ENCODE measurements at regions not wholly inside any gene's neighbourhood (a gene's known extent, or its start where the extent isn't known, plus 50 kb on each side); places are given as distances from the start of the nearest gene placed in this dataset.
"Not testable (repeated sequence)": the region's sequence is repeated elsewhere in the genome, so short reads cannot be mapped to it uniquely, and the experiment has no call there.

GRCh38 chr14:45757655-45758054 is 504.7 kb upstream of the MIS18BP1 start:
- no peak overlapping the region for H4K5ac ChIP-seq (ENCODE audit: low read depth, low read length)
- H3K4me3 ChIP-seq (ENCODE audit: insufficient read depth, low read depth, low read length), result no peak overlapping the region
- H3K9me1 ChIP-seq (ENCODE audit: insufficient read depth, low read length), result no peaks in the 10 kb centered on the region
- no peaks in the 10 kb centered on the region for H4K20me1 ChIP-seq (ENCODE audit: insufficient read depth, low read length)
- in situ Hi-C loops (cut with MboI; ENCODE audit: low sequenced_read_pairs) (no loop called here), dilution Hi-C loops (cut with HindIII; ENCODE audit: low sequenced_read_pairs, unreplicated experiment) (no loop called here), intact Hi-C loops (cut with micrococcal nuclease) (no loop called here)
- CTCF ChIA-PET, result no interaction called here
- TF ChIP-seq NFE2L2 (IDR thresholded peaks at IDR 0.05; ENCODE audit: low read depth, low read length), result no peak
- no peak for TF ChIP-seq CEBPB (IDR thresholded peaks at IDR 0.05; ENCODE audit: low read depth, low read length)
- no peak overlapping the region for H3K27ac ChIP-seq (ENCODE audit: insufficient read depth, low read length)
- no peaks in the 10 kb centered on the region for H3K79me1 ChIP-seq (ENCODE audit: low read depth in 1 of 2, low read length in 2 of 2)
- WGBS, 2 experiments (ENCODE audit: extremely low coverage in 2 of 2, insufficient read length in 1 of 2), result 50% methylated on average over 2 of the region's 4 CpGs; no CpG with 5 or more reads in 1 of the 2 experiments
- H2AFZ ChIP-seq (replicated peaks; ENCODE audit: low read length, poor library complexity), result no peak overlapping the region
- ATAC-seq (ENCODE audit: low read depth) (no peak), DNase-seq (no peak)
- H3K9me3 ChIP-seq (ENCODE audit: control insufficient read depth, insufficient read depth, low read length), result peaks cover 2% of the 10 kb centered on the region
- no peak overlapping the region for H3K23ac ChIP-seq (ENCODE audit: low read depth, low read length)
- H3K9ac ChIP-seq (ENCODE audit: low read depth, low read length), result no peak overlapping the region
- H4K8ac ChIP-seq (ENCODE audit: low read depth in 2 of 2, low read length in 2 of 2), result no peak overlapping the region
- H3K36me3 ChIP-seq (ENCODE audit: control insufficient read depth, insufficient read depth, low read length), result no peaks in the 10 kb centered on the region
- no TSS peak for BruUV-seq (replicated peaks)
- no peak overlapping the region for H3K4me2 ChIP-seq (ENCODE audit: low read depth, low read length)
- H3K4ac ChIP-seq (ENCODE audit: low read depth, low read length), result no peak overlapping the region
- POLR2A ChIA-PET (ENCODE audit: unreplicated experiment), result no interaction called here
- H3K4me1 ChIP-seq (ENCODE audit: control insufficient read depth, insufficient read depth, low read length), result no peaks in the 10 kb centered on the region
- no peak overlapping the region for H3K18ac ChIP-seq (ENCODE audit: low read depth, low read length)
- H2AK5ac ChIP-seq (ENCODE audit: low read depth, low read length), result no peak overlapping the region
- no peak overlapping the region for H2BK5ac ChIP-seq (ENCODE audit: low read depth, low read length, poor library complexity, severe bottlenecking)
- H3K56ac ChIP-seq (ENCODE audit: extremely low read depth, insufficient read depth, low read length), result no peak overlapping the region
- H4K91ac ChIP-seq (ENCODE audit: insufficient read depth, low read depth, low read length), result no peak overlapping the region
- no peak overlapping the region for H2BK120ac ChIP-seq (ENCODE audit: low read depth, low read length)
- H2BK15ac ChIP-seq (ENCODE audit: low read depth, low read length), result no peak overlapping the region
- no peak overlapping the region for H2BK20ac ChIP-seq (ENCODE audit: low read depth, low read length)
- H2AK9ac ChIP-seq (replicated peaks; ENCODE audit: low read depth, low read length, poor library complexity), result no peak overlapping the region
- no peak overlapping the region for H3K14ac ChIP-seq (replicated peaks; ENCODE audit: low read depth, low read length)
- no peaks in the 10 kb centered on the region for H3K27me3 ChIP-seq (ENCODE audit: control insufficient read depth, insufficient read depth, low read length)

- H3K14ac ChIP-seq (replicated peaks; ENCODE audit: low read depth, low read length); BruUV-seq (replicated peaks); H3K36me3 ChIP-seq (ENCODE audit: control insufficient read depth, insufficient read depth, low read length); H4K20me1 ChIP-seq (ENCODE audit: insufficient read depth, low read length); H2BK120ac ChIP-seq (ENCODE audit: low read depth, low read length); ATAC-seq (ENCODE audit: low read depth); dilution Hi-C loops (cut with HindIII; ENCODE audit: low sequenced_read_pairs, unreplicated experiment); H4K5ac ChIP-seq (ENCODE audit: low read depth, low read length); H3K9ac ChIP-seq (ENCODE audit: low read depth, low read length); H2BK5ac ChIP-seq (ENCODE audit: low read depth, low read length, poor library complexity, severe bottlenecking); H3K4me3 ChIP-seq (ENCODE audit: insufficient read depth, low read depth, low read length); H3K27ac ChIP-seq (ENCODE audit: insufficient read depth, low read length); H3K56ac ChIP-seq (ENCODE audit: extremely low read depth, insufficient read depth, low read length); H2AK9ac ChIP-seq (replicated peaks; ENCODE audit: low read depth, low read length, poor library complexity); DNase-seq; H2AK5ac ChIP-seq (ENCODE audit: low read depth, low read length); H4K8ac ChIP-seq (ENCODE audit: low read depth in 2 of 2, low read length in 2 of 2); H3K23ac ChIP-seq (ENCODE audit: low read depth, low read length); CTCF ChIA-PET; POLR2A ChIA-PET (ENCODE audit: unreplicated experiment); H3K4me1 ChIP-seq (ENCODE audit: control insufficient read depth, insufficient read depth, low read length); in situ Hi-C loops (cut with MboI; ENCODE audit: low sequenced_read_pairs); H3K9me1 ChIP-seq (ENCODE audit: insufficient read depth, low read length); H3K4me2 ChIP-seq (ENCODE audit: low read depth, low read length); intact Hi-C loops (cut with micrococcal nuclease); H3K18ac ChIP-seq (ENCODE audit: low read depth, low read length); H2AFZ ChIP-seq (replicated peaks; ENCODE audit: low read length, poor library complexity); H2BK20ac ChIP-seq (ENCODE audit: low read depth, low read length); H3K9me3 ChIP-seq (ENCODE audit: control insufficient read depth, insufficient read depth, low read length); H4K91ac ChIP-seq (ENCODE audit: insufficient read depth, low read depth, low read length); H3K79me1 ChIP-seq (ENCODE audit: low read depth in 1 of 2, low read length in 2 of 2); H3K27me3 ChIP-seq (ENCODE audit: control insufficient read depth, insufficient read depth, low read length); H2BK15ac ChIP-seq (ENCODE audit: low read depth, low read length); H3K4ac ChIP-seq (ENCODE audit: low read depth, low read length): not testable (repeated sequence)
- WGBS, 2 experiments (ENCODE audit: extremely low coverage in 2 of 2, insufficient read length in 1 of 2), result no CpG with 5 or more reads among the region's 2 CpGs
Observed at GRCh38 chr14:45756412-45756811, 503.4 kb upstream of the MIS18BP1 start.
